ENCODE measurements at regions not wholly inside any gene's neighbourhood (a gene's known extent, or its start where the extent isn't known, plus 50 kb on each side); places are given as distances from the start of the nearest gene placed in this dataset.

GRCh38 chr4:26021417-26022345 lies 107.7 kb downstream of the SMIM20 start:
- H3K27me3 Mint-ChIP-seq (ENCODE audit: low read depth): no peaks in the 10 kb centered on the region
- H3K36me3 Mint-ChIP-seq (ENCODE audit: low read depth): no peaks in the 10 kb centered on the region
- H3K4me3 Mint-ChIP-seq: no peak overlapping the region
- H3K27ac Mint-ChIP-seq (ENCODE audit: unreplicated experiment): no peak overlapping the region
- TF ChIP-seq CTCF (conservative IDR thresholded peaks at IDR 0.05): no peak
- H3K4me1 Mint-ChIP-seq: peaks cover 12% of the 10 kb centered on the region
- peaks cover 3% of the 10 kb centered on the region for H3K9me3 Mint-ChIP-seq
- no peak for DNase-seq (ENCODE audit: low read depth, low spot score)

- no peak for TF ChIP-seq CTCF (conservative IDR thresholded peaks at IDR 0.05)
These were observed 108.6 kb downstream of the SMIM20 start for GRCh38 chr4:26022346-26023202.

GRCh38 chr4:26023203-26023972 lies 109.4 kb downstream of the SMIM20 start:
- no peak overlapping the region for H3K4me3 Mint-ChIP-seq
- no peak for DNase-seq (ENCODE audit: low read depth, low spot score)
- no peak overlapping the region for H3K27ac Mint-ChIP-seq (ENCODE audit: unreplicated experiment)
- no peak for TF ChIP-seq CTCF (conservative IDR thresholded peaks at IDR 0.05)
- no peaks in the 10 kb centered on the region for H3K36me3 Mint-ChIP-seq (ENCODE audit: low read depth)
- H3K4me1 Mint-ChIP-seq: peaks cover 12% of the 10 kb centered on the region
- H3K27me3 Mint-ChIP-seq (ENCODE audit: low read depth): no peaks in the 10 kb centered on the region
- no peaks in the 10 kb centered on the region for H3K9me3 Mint-ChIP-seq

More at GRCh38 chr4:26022346-26023202, 108.6 kb downstream of the SMIM20 start:
- Mint-ChIP-seq H3K9me3 (peaks cover 3% of the 10 kb centered on the region), H3K4me3 (no peak overlapping the region), H3K27ac (ENCODE audit: unreplicated experiment) (no peak overlapping the region), H3K36me3 (ENCODE audit: low read depth) (no peaks in the 10 kb centered on the region), H3K4me1 (peaks cover 12% of the 10 kb centered on the region), H3K27me3 (ENCODE audit: low read depth) (no peaks in the 10 kb centered on the region)
- DNase-seq (ENCODE audit: low read depth, low spot score): no peak

GRCh38 chr4:26024079-26024478 lies 110.1 kb downstream of the SMIM20 start:
- Mint-ChIP-seq H3K4me3 (no peak overlapping the region), H3K27me3 (ENCODE audit: low read depth) (no peaks in the 10 kb centered on the region), H3K27ac (ENCODE audit: unreplicated experiment) (peak overlapping the region; percentile 48), H3K9me3 (no peaks in the 10 kb centered on the region), H3K4me1 (peaks cover 12% of the 10 kb centered on the region), H3K36me3 (ENCODE audit: low read depth) (no peaks in the 10 kb centered on the region)
- no peak for TF ChIP-seq CTCF (conservative IDR thresholded peaks at IDR 0.05)
- DNase-seq (ENCODE audit: low read depth, low spot score): no peak

Measured in neural crest cell (in vitro differentiated cells).